Epithelial cell of esophagus (primary cell): ENCODE measurements at regions not wholly inside any gene's neighbourhood (a gene's known extent, or its start where the extent isn't known, plus 50 kb on each side); places are given as distances from the start of the nearest gene placed in this dataset.

Source experiments
- DNase-seq: peaks from one replicate; pipeline ENCODE4 v3.0.0; 2010; ENCODE audit warnings: low read depth
- H3K4me3 ChIP-seq: 2 replicates; pipeline ENCODE4 v1.5.1; 2011; ENCODE audit warnings: mild to moderate bottlenecking, low read length, control low read depth
- CTCF ChIP-seq: IDR thresholded peaks from 2 replicates; pipeline ENCODE4 v1.5.1; 2011; ENCODE audit warnings: low read depth, mild to moderate bottlenecking, low read length, control low read depth, inconsistent platforms; ENCODE audit not compliant: insufficient read depth; ENCODE audit errors: missing control alignments

GRCh38 chr3:137061186-137061585 lies 103.4 kb downstream of the IL20RB start:
- no peak for DNase-seq
- H3K4me3 ChIP-seq: no peak overlapping the region
- TF ChIP-seq CTCF: no peak

GRCh38 chr3:137062250-137062649 lies 104.5 kb downstream of the IL20RB start:
- H3K4me3 ChIP-seq: no peak overlapping the region
- TF ChIP-seq CTCF: no peak
- no peak for DNase-seq

- DNase-seq: peak; percentile 32
- H3K4me3 ChIP-seq: no peak overlapping the region
- TF ChIP-seq CTCF: no peak
These were observed 107.6 kb downstream of the IL20RB start for GRCh38 chr3:137065381-137065780.

GRCh38 chr3:137066092-137066491 lies 108.3 kb downstream of the IL20RB start:
- no peak for TF ChIP-seq CTCF
- no peak overlapping the region for H3K4me3 ChIP-seq
- DNase-seq: no peak

- no peak for TF ChIP-seq CTCF
- no peak overlapping the region for H3K4me3 ChIP-seq
- no peak for DNase-seq
These were observed 113.3 kb downstream of the IL20RB start for GRCh38 chr3:137071104-137071503.

GRCh38 chr3:137075020-137075419 lies 117.2 kb downstream of the IL20RB start:
- peak; percentile 62 for DNase-seq
- no peak for TF ChIP-seq CTCF
- no peak overlapping the region for H3K4me3 ChIP-seq

GRCh38 chr3:137078040-137078439 lies 120.3 kb downstream of the IL20RB start:
- H3K4me3 ChIP-seq: no peak overlapping the region
- no peak for DNase-seq
- no peak for TF ChIP-seq CTCF
